ENCODE measurements at regions not wholly inside any gene's neighbourhood (a gene's known extent, or its start where the extent isn't known, plus 50 kb on each side); places are given as distances from the start of the nearest gene placed in this dataset.

DNA sequence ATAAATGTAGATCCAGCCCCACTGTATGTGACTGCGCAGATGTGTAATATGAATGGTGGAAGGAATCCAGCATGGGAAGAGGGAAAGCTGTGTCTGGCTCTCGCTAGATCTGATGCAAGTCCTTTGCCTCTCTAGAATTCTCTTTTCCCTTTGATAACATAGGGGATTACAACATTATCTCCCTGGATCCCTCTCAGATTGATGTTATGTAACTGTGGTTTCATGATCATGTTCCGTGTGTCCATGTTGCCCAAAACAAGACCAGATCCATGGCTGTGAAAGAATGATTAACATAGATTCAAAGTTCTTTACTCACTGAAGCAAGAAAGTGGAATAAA is 184.0 kb upstream of the UBL3 start:
- no peak for DNase-seq (ENCODE audit: low read depth in 3 of 3, low spot score in 2 of 3)

- DNase-seq (ENCODE audit: low read depth in 3 of 3, low spot score in 2 of 3) = no peak
Measured at GRCh38 chr13:30033681-30034457, 183.5 kb upstream of the UBL3 start.

GRCh38 chr13:30032263-30032662 is 181.8 kb upstream of the UBL3 start:
- no peak for DNase-seq (ENCODE audit: low read depth in 3 of 3, low spot score in 2 of 3)

DNA sequence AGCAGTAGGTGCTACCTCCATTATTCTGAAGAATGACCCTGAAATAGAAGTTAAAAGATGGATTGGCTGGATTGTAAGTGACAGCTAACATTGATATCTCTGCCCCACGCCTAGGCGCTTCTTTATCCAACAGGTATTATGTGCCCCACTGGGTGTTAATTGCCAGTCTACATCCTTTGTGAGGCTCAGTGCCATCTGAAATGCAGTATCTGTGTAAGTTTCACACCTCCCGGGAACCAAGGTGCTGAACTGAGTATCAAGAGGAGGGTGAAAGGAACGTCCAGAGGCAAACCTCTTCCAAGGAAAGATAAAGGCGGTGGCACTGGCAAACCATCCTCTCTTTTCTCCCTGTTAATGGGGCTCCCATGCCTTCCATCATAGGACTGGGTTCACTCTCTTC is 181.1 kb upstream of the UBL3 start:
- DNase-seq (ENCODE audit: low read depth in 3 of 3, low spot score in 2 of 3) = no peak

DNA sequence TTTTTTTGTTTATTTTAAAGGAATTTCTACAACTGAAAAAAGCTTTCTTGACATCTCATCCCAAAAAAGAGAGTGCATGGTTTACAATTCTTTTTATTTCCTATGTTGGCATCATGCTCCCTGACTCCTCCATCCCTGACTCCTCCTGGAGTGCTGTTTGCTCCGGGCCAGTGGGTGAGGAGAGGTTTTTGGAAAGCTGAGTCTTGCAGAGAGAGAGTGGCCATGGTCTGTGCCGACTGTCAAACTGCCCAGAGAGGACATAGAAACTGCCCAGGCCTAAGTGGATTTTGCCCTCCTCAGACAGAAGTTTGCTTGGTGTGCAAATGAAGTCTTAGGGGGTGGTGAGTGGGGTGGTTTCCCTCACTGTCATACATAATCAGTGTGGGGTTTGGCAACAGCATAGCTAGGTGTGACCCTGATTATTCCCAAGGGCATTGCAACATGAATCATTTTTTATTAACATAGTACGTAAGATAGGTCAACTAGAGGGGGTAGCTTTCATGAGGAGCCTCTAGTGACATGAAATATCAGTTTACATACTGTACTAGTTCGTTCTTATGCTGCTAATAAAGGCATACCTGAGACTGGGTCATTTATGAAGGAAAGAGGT is 179.8 kb upstream of the UBL3 start:
- no peak for DNase-seq (ENCODE audit: low read depth in 3 of 3, low spot score in 2 of 3)

DNA sequence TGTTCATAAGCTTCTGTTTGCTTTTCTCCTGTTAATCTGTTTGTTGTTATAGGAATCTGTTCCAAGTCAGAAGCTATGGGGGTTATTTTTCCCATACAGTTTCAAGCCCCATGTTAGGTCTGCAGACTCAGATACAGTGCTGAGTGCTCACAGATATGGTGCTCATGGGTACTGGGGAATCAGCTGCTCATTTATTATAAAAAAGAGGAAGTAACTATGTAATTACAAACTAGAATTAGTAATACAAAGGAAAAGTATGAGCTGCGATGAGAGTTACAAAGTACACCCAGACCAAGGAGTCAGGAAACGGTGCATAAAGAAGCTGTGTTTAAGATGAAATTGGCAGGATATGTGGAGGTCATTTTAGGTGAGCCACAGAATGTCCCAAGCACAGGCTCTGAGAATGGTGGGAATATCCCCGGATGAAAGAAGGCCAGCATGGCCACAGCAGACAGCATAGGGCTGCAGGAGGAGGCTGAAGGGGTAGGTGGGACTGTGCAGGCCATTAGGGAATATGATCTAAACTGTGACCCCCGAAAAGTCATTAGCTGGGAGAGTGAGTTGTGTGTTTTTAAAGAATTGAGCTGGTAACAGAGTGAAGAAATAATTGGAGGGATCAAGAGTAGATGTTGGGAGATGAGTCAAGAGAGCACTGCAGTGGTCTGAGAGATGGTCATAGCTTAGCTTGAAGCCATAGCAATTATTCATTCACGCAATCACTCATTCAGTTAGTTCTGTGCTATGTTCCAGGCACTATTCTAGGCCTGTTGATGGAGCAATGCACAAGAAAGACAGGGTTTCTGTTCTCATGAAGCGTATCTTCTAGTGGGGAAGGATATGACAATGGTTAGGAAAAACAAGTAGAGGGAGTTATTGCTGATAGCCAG is 177.4 kb upstream of the UBL3 start:
- DNase-seq (ENCODE audit: low read depth in 3 of 3, low spot score in 2 of 3) = no peak

DNA sequence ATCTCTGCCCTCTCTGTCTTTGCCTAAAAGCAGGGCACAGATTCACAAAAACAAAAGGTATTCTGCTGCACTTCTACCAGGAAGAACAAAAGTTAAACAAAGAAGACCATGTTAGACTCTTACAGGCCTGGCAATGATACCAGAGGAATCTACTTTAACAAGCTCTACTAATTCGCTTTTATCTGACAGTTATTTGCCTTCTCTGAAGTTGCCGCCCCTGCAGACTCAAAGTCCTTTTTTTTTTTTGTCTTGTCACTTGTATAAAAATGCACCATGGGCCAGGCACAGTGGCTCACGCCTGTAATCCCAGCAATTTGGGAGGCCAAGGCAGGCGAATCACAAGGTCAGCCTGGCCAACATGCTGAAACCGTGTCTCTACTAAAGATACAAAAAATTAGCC is 176.5 kb upstream of the UBL3 start:
- no peak for DNase-seq (ENCODE audit: low read depth in 3 of 3, low spot score in 2 of 3)

- no peak for DNase-seq (ENCODE audit: low read depth in 3 of 3, low spot score in 2 of 3)
Measured at GRCh38 chr13:30026093-30026492, 175.7 kb upstream of the UBL3 start.

DNA sequence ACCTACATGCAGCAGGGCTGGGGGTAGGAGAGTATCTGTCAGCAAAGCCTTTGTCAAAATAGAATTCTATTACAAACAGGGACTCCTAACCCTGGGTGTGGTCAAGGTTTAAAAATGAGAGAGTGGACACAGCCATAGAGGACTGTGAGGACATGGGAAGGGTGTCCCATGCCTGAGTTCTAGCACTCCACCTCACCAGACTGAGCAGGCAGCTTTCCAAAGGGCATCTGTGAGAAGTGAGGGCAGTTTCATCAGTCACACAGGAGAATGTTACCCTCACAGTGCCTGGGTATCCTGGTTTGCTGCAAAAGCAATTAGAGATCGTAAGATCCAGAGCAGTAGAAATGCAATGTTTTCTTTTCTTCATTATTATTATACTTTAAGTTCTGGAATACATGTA is 174.9 kb upstream of the UBL3 start:
- DNase-seq (ENCODE audit: low read depth in 3 of 3, low spot score in 2 of 3) = no peak

DNA sequence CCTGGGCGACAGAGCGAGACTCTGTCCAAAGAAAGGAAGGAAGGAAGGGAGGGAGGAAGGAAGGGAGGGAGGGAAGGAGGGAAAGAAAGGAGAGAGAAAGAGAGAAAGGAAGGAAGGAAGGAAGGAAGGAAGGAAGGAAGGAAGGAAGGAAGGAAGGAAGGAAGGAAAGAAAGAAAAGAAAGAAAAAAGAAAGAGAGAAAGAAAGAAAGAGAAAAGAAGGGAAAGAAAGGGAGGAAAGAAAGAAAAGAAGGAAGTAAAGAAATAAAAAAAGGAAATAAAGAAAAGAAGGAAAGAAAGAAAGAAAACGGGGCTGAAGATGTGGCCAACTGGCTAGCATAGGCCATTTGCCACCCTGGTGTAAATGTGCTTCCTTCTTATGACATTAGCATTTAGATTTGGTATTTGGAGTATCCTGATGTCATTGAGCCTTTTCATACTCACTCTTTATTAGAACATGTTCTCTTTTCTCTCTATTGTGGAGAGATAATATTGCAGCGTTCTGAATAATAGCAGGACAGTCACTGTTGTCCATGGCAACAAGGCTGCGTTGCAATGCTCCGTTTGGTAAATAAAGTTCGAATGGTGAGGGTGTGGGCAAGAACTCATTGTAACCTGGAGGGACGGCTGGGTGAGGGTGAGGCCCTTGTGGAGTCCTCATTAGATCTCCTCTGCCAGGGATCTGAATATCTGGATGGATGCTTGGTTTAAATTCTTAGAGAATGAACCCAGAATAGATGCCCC is 173.9 kb upstream of the UBL3 start:
- no peak for DNase-seq (ENCODE audit: low read depth in 3 of 3, low spot score in 2 of 3)

GRCh38 chr13:30023196-30023895 is 172.9 kb upstream of the UBL3 start:
- DNase-seq (ENCODE audit: low read depth in 3 of 3, low spot score in 2 of 3) = no peak

- no peak for DNase-seq (ENCODE audit: low read depth in 3 of 3, low spot score in 2 of 3)
Measured at GRCh38 chr13:30022796-30023195, 172.4 kb upstream of the UBL3 start.

DNA sequence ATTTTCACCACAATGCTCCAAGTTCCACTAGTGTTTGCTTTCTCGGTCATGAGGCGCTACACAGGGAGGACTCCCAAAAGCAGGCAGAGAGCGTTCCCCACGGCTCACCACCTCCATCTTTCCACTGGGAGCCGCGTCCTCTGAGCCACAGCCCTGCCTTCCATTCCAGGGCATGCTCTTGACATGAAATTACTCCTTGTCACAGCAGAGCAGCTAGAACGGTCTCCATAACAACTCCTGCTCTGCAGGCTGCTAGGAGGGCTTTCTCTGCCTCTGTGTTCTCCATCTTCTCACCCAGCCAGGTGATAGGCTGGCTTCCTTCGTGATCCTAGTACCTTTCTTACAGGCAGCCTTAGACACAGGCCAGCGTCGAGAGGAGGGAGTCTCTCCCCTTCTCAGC is 171.8 kb upstream of the UBL3 start:
- no peak for DNase-seq (ENCODE audit: low read depth in 3 of 3, low spot score in 2 of 3)

DNA sequence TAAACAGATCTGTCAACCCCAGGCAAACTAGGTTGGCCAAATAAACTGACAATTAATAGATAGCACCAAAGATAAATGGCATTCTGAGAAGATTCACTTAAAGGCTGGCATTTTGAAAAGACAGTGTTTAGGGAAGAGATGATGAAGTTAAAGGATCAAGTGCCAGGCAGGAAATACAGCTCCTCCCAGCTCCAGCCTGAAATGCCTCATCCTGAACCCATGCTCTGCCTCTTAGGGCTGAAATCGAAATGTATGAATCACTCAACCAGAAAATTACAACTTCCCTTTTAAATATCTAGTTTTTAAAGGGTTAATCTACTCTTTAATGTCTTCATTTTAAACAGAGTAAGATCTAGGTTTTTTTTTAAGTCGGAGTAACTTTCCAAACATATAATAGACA is 171.2 kb upstream of the UBL3 start:
- no peak for DNase-seq (ENCODE audit: low read depth in 3 of 3, low spot score in 2 of 3)

DNA sequence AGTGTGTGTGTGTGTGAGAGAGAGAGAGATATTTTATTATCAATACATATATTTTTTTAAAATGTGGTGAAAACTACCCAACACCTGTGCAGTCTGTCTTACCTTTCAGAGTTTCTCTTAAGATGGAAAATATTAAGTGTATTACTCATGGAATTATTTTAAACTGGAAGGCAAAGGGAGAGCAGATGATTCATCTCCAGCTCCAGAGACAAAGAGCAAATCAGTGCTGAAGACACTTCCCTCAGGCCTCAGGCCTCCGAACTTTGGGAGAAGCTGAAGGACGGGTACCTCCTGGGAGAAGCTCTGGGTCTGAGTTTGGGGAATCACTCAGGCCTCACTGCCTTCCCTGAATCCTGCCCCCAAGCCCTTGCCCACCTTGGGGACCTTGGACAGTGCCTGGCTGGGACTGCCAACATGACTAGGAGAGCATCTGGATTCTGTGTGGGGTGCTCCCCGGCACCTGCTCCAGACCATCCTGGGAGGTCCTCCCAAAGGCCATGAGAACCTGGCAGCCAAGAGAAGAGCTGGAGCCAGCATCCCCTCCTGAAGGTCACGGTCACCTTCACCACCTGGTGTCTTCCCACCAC is 170.4 kb upstream of the UBL3 start:
- no peak for DNase-seq (ENCODE audit: low read depth in 3 of 3, low spot score in 2 of 3)

GRCh38 chr13:30019648-30020626 is 169.5 kb upstream of the UBL3 start:
- no peak for DNase-seq (ENCODE audit: low read depth in 3 of 3, low spot score in 2 of 3)

- no peak for DNase-seq (ENCODE audit: low read depth in 3 of 3, low spot score in 2 of 3)
Measured at GRCh38 chr13:30017880-30018279, 167.5 kb upstream of the UBL3 start.

DNA sequence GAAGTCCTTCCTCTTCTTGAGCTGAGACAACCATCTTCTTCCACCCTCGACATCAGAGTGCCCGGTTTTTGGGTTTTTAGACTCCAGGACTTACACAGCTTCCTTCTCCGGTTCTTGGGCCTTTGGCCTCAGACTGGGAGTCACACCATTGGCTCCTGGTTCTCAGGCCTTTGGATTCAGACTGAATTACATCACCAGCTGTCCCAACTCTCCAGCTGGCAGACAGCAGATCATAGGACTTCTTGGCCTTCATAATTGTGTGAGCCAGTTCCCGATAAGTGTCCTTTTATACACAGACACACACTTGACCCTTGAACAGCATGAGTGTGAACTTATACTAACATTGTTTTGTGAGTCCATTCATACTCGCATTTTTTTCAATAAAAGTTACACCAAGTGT is 166.0 kb upstream of the UBL3 start:
- no peak for DNase-seq (ENCODE audit: low read depth in 3 of 3, low spot score in 2 of 3)

DNA sequence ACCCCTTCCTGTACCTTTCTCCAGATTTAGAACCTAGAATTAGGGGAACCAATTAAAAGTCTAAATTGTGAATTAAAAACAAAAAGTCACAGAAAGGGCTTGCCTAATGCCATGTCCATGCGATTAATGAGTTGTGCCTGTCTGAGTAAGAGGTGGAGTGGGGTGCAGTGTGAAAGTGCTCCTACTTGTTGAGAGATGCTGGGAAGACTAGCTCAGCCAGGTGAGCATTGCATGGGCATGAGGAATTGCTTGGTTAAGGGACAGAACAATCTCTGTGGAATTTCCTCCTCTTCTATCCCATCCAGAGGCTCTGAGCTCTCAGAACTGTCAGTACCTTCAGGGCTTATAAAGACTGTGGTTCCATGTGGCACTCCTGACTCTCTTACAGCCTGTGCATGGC is 159.0 kb upstream of the UBL3 start:
- DNase-seq (ENCODE audit: low read depth in 3 of 3, low spot score in 2 of 3) = no peak

Measured in right renal cortex interstitium (tissue), 3 donors.